ENCODE measurements at regions not wholly inside any gene's neighbourhood (a gene's known extent, or its start where the extent isn't known, plus 50 kb on each side); places are given as distances from the start of the nearest gene placed in this dataset.

DNA sequence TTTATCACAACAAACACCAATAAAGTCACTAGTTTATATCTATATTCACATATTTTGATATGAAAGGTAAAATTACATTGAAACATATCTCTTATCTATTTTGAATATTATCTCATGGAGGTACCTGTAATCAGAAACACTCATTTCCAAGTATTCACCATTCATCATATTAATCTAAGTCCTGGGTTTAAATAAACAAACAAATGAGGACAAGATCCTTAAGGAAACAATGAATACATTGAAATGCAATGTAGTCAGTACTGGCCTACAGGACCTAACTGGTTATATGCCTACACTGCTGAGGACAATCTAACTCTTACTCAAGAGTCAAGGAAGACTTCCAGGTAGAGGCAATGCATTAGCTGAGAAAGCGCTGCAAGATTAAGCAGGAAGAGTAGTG is 1411.9 kb upstream of the RAG2 start:
- DNase-seq = no peak
- Mint-ChIP-seq H3K27ac (no peak overlapping the region), H3K4me1 (0 out of 4 replicates have a peak, but pooled peaks cover 0 to 3% of the 10 kb centered on the region in 2 experiments), H3K27me3 (ENCODE audit: low read depth) (no peaks in the 10 kb centered on the region), H3K4me3 (no peak overlapping the region), H3K36me3 (ENCODE audit: insufficient read depth in 1 of 3, low read depth in 3 of 3) (no peaks in the 10 kb centered on the region), H3K9me3 (no peaks in the 10 kb centered on the region)
- Histone ChIP-seq H2BK20ac (ENCODE audit: low read depth, low read length, poor library complexity, severe bottlenecking) (no peak overlapping the region), H4K8ac (replicated peaks; ENCODE audit: insufficient read length, low read depth, low read length) (no peak overlapping the region), H3K23ac (ENCODE audit: insufficient read length, low read depth, low read length) (no peak overlapping the region), H2BK12ac (ENCODE audit: insufficient read length, low read depth, low read length) (no peak overlapping the region), H3K79me1 (ENCODE audit: insufficient read depth, low read depth, low read length, poor library complexity, severe bottlenecking) (no peaks in the 10 kb centered on the region), H3T11ph (ENCODE audit: low read length) (no peak overlapping the region), H4K91ac (ENCODE audit: insufficient read length, low read depth, low read length) (no peak overlapping the region), H3K23me2 (ENCODE audit: insufficient read length, low read depth, low read length, poor library complexity, severe bottlenecking) (no peaks in the 10 kb centered on the region), H2BK15ac (ENCODE audit: low read depth, low read length) (no peak overlapping the region), H2BK5ac (ENCODE audit: insufficient read length, low read length) (no peak overlapping the region), H3K4ac (ENCODE audit: low read depth, low read length) (no peak overlapping the region), H4K5ac (ENCODE audit: insufficient read length, low read depth, low read length) (no peak overlapping the region), H3K14ac (ENCODE audit: insufficient read depth, low read length) (no peak overlapping the region), H3K18ac (ENCODE audit: insufficient read length, low read depth, low read length) (no peak overlapping the region), H3K79me2 (ENCODE audit: insufficient read depth, low read length) (no peaks in the 10 kb centered on the region), H3K56ac (ENCODE audit: insufficient read length, low read depth, low read length) (no peak overlapping the region), H4K20me1 (ENCODE audit: control insufficient read depth, insufficient read depth, insufficient read length) (no peaks in the 10 kb centered on the region), H2AFZ (ENCODE audit: low read length) (no peak overlapping the region), H3K27ac (ENCODE audit: insufficient read length, low read depth, low read length) (no peak overlapping the region), H3K9ac (ENCODE audit: extremely low read depth, insufficient read length, low read length) (no peak overlapping the region), H3K4me2 (ENCODE audit: insufficient read depth, insufficient read length, low read length) (no peak overlapping the region), H2AK5ac (ENCODE audit: insufficient read length, low read length) (no peak overlapping the region), H3K27me3 (ENCODE audit: insufficient read depth, low read length) (no peaks in the 10 kb centered on the region), H3K4me1 (ENCODE audit: insufficient read depth, low read length) (no peaks in the 10 kb centered on the region), H2BK120ac (ENCODE audit: low read depth, low read length, poor library complexity, severe bottlenecking) (no peak overlapping the region), H3K9me3 (ENCODE audit: control insufficient read depth, low read depth, low read length) (no peaks in the 10 kb centered on the region)
- TF ChIP-seq, protein P1, sequence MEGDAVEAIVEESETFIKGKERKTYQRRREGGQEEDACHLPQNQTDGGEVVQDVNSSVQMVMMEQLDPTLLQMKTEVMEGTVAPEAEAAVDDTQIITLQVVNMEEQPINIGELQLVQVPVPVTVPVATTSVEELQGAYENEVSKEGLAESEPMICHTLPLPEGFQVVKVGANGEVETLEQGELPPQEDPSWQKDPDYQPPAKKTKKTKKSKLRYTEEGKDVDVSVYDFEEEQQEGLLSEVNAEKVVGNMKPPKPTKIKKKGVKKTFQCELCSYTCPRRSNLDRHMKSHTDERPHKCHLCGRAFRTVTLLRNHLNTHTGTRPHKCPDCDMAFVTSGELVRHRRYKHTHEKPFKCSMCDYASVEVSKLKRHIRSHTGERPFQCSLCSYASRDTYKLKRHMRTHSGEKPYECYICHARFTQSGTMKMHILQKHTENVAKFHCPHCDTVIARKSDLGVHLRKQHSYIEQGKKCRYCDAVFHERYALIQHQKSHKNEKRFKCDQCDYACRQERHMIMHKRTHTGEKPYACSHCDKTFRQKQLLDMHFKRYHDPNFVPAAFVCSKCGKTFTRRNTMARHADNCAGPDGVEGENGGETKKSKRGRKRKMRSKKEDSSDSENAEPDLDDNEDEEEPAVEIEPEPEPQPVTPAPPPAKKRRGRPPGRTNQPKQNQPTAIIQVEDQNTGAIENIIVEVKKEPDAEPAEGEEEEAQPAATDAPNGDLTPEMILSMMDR (conservative IDR thresholded peaks at IDR 0.05) = no peak
- no CpG with 5 or more reads among the region's 1 CpG for WGBS (ENCODE audit: extremely low coverage, insufficient read length, low lambda C conversion rate)
